Head of caudate nucleus (tissue), 42 donors: ENCODE measurements at regions not wholly inside any gene's neighbourhood (a gene's known extent, or its start where the extent isn't known, plus 50 kb on each side); places are given as distances from the start of the nearest gene placed in this dataset.
"Not testable (repeated sequence)": the region's sequence is repeated elsewhere in the genome, so short reads cannot be mapped to it uniquely, and the experiment has no call there.

Experiments
- DNase-seq, 42 donors: peaks; one replicate each; pipeline versions ENCODE4 v3.0.0 to v3.0.0-alpha.2; 2020 to 2021; ENCODE audit warnings: mixed read lengths in 7 of 42
- intact Hi-C: fragments of 100-400 bp; cut with DNase I; formaldehyde crosslinking; loops from one replicate; pipeline ENCODE4 v1.15.0; 2022

DNA sequence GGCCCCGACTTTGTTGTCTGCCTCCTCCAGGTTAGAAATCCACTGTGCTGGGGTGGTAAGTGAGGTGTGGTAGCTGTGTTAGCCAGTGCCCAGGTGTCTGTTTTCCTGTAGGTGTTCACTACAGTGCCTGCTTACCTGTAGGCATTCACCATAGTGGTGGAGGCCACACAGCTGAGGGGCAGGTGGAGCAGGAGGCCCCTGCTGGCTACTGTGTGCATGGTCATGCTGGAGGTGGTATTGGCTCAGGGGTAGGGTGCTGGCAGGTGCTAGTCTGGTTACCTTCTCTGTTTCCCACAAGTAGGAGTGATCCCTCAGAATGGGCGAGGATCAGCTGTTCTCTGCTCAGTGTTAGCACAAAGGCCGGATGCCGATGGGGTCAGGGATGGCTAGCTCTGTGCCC, 217.3 kb downstream of the SYT10 start:
- no peak for DNase-seq
- intact Hi-C loops, result no loop called here

DNA sequence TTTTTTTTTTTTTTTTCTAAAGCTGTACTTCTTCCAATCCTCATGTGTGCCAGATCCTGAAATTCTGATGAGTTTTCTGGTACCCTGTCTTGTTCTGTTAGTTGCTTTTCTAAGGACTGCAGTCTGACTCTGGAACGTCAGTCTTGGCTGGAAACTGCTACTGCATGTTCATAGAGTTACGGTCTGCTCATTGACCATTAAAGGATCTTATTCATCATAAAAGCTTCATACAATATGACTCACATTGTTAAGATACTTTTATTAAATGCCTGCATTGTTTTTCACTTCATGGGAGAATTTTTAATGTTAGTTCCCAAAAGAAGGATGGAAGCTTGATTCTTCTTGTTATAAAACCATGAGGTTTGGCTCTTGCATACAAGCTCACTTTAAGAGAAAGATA, 233.6 kb downstream of the SYT10 start:
- intact Hi-C loops, result no loop called here
- DNase-seq, result no peak

DNA sequence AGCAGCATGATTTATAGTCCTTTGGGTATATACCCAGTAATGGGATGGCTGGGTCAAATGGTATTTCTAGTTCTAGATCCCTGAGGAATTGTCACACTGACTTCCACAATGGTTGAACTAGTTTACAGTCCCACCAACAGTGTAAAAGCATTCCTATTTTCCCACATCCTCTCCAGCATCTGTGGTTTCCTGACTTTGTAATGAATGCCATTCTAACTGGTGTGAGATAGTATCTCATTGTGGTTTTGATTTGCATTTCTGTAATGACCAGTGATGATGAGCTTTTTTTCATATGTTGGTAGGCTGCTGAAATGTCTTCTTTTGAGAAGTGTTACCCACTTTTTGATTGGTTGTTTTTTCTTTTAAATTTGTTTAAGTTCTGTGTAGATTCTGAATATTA, 245.2 kb downstream of the SYT10 start:
- DNase-seq, intact Hi-C loops: not testable (repeated sequence)

DNA sequence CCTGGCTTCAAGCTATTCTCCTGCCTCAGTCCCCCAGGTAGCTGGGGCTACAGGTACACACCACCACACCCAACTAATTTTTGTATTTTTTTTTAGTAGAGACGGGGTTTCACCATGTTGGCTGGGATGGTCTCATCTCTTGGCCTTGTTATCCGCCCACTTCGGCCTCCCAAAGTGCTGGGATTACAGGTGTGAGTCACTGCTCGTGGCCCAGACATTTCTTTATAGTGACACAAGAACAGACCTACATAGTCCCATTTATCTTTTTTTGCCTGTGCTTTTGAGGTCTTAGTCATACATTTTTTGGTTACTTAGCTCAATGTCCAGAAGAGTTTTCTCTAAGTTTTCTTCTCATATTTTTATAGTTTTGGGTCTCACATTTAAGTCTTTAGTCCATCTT, 247.4 kb downstream of the SYT10 start:
- DNase-seq, result no peak
- intact Hi-C loops, result no loop called here

DNA sequence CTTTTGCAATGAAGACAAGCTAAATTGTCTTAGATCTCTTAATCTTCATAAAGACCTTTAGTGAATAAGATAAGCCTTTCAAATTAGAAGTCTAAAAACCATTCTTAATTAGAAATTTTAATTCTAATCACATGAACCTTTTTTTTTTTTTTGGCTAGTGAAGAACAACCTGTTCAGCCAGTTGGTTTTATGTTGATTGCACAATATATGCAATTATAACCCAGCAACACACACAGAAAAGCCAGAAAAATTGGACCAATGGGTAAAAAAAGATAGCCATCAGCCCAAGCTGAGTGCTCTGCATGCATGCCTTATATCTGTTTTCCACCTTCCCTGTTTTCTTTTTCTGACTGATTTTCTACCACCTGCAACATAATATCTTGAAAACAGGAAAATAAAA, 252.2 kb downstream of the SYT10 start:
- no peak for DNase-seq
- intact Hi-C loops, result no loop called here

DNA sequence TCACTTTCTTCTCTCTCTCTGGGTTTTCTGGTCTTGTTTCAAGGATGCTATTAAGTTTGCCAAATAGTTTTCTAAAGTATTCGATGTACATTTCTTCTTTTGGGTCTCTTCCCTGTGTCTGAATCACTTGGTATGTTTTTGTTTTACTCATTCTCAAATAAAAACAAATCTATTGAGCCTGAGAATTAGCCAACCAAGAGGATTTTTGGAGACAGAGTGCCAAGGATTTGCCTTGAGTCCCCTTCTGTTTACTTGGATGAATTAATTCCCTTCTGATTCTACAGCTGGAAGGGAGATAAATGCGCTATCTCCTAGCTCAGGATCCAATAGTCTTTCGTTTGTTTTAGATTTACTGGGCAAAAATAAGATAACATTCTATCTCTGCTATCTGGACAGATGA, 255.5 kb downstream of the SYT10 start:
- DNase-seq, result no peak
- intact Hi-C loops, result no loop called here

DNA sequence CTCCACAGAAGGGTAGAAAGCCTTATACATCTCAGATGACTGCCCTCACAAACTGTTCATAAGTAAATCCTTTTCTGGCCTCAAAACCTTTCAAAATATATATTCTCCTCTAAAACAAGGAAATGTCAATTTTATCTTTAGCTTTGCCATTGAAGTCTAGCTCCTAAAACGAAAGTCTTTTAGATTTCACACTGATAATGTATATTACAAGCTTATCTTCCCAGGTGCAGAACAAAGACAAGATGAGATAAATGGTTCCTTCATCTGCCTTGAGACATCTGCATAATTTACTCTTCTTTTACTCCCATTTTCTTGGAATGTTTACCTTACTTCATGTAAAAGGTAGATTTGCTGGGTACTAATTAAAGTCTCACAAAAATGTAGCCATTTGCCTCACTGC, 257.1 kb downstream of the SYT10 start:
- intact Hi-C loops, result no loop called here
- DNase-seq, result no peak

DNA sequence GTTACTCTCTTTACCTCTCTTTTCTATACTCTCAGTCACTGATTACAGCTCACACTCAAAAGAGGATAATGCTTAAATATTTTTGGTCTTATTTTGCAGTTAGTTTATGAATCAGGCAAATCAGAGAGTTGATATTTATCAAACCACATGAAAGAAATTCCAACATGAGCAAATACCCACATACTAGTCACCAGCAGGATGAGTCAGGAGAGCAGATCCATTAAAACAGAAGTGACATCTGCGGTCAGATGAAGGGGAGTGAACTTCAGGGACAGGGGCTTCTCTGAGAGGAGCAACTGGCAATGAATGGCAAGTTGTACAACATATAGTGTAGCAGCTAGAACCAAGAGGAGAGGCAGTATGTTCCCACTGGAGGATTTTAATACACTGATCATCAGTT, 258.7 kb downstream of the SYT10 start:
- intact Hi-C loops, result no loop called here

DNA sequence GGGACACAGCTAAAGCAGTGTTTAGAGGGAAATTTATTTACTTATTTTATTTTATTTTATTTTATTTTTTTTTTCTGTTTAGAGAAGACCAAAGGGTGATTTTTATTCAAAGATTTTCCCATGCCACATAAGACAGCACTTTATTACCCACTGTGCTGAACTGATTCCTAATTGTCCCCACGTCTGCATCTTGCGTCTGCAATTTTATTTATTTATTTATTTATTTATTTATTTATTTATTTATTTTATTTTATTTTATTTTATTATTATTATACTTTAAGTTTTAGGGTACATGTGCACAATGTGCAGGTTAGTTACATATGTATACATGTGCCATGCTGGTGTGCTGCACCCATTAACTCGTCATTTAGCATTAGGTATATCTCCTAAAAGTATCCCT, 269.7 kb upstream of the PKP2 start:
- intact Hi-C loops, DNase-seq: not testable (repeated sequence)

More for the DNA sequence above, 258.7 kb downstream of the SYT10 start:
- DNase-seq, result no peak

DNA sequence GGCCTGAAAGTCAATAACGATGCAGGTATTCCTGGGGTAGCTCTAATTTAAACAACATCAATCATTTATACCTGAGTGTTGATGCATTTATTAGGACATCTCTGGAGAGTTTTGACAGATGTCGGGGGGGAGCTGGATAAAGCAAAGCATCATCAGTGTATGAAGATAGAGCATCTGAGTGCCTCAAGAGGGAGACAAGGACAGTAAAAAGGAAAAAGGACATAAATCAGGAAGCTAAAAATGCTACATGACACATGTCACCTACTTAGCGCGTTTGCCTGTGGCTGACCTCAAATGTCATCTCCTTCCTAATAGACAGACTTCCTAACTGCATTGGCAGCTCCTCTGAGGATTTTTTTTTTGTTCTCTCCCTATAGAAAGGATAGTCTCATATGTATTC, 259.5 kb upstream of the PKP2 start:
- DNase-seq, result no peak
- intact Hi-C loops, result no loop called here

DNA sequence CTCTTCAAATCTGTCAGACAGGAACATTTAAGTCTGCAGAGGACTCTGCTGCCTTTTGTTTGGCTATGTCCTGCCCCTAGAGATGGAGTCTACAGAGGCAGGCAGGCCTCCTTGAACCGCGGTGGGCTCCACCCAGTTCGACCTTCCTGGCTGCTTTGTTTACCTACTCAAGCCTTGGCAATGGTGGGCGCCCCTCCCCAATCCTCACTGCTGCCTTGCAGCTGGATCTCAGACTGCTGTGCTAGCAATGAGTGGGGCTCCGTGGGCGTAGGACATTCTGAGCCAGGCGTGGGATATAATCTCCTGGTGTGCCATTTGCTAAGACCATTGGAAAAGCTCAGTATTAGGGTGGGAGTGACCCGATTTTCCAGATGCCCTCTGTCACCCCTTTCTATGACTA, 250.7 kb upstream of the PKP2 start:
- DNase-seq, intact Hi-C loops: not testable (repeated sequence)

DNA sequence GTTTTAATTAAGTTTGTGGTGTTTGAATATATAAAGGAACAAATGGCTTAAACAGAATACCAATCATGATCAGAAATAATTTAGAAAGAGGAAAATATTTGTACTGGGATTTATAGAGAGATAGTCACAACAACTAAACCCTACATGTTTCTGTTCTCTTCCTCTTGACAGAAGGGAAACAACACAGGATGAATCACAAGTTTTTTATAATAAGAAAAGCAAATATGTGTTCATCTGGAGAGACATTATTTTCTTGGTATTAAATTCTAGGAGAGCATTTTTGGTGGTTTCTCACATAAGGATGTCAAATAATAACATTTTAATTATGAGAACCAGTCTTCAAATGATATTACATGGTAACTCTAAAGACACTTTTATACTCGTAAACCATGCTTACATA, 232.9 kb upstream of the PKP2 start:
- intact Hi-C loops, result no loop called here
- no peak for DNase-seq

DNA sequence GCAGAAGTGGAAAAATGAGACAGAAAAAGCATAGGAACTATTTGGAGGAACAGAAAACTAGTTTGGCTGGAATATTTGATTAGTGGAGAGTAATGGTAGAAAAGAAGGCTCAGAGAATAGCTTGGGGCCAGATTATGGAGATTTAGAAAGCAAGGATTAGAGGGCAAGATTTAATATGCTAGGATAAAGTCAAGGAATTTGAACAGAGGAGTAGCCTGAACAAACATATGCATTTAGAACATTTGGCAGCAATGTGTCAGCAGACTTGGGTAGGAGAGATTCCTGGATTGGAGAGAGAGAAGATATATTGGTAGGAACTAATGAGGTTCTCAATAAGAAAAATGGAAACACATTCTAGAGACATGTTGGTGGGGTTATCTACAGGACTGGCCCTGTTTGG, 229.2 kb upstream of the PKP2 start:
- DNase-seq, result no peak
- intact Hi-C loops, result no loop called here

DNA sequence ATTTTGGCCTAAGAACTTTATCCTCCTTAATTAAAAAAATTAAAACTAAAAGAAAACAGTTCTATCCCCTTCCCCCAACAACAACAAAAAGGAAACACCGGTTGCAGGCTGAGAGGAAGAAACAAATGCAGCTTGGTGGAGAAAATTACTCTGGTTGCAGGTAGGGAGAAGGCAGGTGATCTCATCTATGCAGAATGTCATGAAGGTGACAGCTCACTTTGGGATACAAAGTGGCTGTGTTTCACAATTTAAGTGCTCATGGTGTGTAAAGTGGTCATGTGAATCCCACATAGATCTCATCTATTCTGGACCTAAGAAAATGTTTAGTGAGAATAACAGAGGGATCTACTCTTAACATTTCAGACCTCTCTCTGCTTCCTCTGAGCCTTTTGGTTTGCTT, 219.7 kb upstream of the PKP2 start:
- DNase-seq, result no peak
- intact Hi-C loops, result no loop called here

DNA sequence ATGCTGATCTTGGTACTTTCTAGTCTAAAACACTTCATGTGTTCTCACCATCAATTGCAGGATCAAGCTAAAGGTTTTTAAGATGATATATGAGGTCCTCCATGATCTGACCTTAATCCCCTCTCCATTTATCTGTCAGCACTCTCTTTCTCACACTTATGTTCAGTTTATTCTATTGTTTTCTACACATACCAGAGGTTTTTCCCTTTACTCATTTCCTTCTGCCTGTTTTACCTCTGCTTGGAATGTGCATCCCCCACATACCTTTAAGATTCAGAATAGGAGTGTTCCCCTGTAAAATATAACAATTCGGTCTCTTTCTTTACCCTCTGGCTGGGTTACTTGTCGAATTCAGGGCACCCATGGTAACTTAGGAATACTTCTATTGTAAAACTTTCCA, 219.1 kb upstream of the PKP2 start:
- intact Hi-C loops, result no loop called here

DNA sequence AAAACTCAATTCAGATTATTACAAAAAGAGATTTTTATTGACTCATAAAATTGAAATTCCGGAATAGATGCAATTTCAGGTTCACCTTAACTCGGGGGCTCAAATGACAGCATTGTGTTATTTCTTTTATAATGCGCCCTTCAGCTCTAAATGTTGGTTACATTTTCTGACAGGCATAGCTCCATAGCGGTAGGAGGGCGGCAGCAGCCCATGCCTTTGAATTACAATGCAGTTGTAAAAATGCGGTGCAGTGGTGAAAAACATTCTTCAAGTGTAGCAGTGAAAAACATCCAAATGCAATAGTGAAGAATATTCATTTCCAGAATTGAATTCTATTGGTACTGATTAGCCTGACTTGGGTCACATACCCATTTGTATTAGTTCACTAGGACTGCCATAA, 215.3 kb upstream of the PKP2 start:
- DNase-seq, result no peak
- intact Hi-C loops, result no loop called here

More for the DNA sequence above, 219.1 kb upstream of the PKP2 start:
- no peak for DNase-seq

DNA sequence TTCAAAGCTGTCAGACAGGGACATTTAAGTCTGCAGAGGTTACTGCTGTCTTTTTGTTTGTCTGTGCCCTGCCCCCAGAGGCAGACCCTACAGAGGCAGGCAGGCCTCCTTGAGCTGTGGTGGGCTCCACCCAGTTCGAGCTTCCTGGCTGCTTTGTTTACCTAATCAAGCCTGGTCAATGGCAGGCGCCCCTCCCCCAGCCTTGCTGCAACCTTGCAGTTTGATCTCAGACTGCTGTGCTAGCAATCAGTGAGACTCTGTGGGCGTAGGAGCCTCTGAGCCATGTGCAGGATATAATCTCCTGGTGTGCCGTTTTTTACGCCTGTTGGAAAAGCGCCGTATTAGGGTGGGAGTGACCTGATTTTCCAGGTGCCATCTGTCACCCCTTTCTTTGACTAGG, 211.2 kb upstream of the PKP2 start:
- intact Hi-C loops, DNase-seq: not testable (repeated sequence)

DNA sequence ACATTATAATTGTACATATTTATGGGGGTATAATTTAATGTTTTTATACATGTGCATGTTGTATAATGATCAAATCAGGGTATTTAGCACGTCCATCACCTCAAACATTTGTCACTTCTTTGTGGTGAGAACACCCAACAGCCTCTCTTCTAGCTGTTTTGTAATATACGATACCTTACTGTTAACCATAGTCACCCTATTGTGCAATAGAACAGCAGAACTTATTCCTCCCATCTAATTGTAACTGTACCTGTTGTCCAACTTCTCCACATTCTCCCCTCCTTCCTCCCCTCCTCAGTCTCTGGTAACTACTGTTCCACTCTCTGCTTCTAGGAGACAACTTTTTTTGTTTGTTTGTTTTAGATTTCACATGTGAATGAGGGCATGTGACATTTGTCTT, 197.0 kb upstream of the PKP2 start:
- intact Hi-C loops, result no loop called here
- no peak for DNase-seq

DNA sequence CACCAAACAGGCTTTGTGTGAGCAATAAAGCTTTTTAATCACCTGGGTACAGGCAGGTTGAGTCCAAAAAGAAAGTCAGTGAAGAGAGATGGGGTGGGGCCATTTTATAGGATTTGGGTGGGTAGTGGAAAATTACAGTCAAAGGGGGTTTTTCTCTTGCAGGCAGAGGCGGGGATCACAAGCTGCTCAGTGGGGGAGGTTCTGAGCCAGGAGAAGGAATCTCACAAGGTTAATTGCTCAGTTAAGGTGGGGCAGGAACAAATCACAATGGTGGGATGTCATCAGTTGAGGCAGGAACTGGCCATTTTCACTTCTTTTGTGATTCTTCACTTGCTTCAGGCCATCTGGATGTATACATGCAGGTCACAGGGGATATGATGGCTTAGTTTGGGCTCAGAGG, 191.3 kb upstream of the PKP2 start:
- intact Hi-C loops, DNase-seq: not testable (repeated sequence)

DNA sequence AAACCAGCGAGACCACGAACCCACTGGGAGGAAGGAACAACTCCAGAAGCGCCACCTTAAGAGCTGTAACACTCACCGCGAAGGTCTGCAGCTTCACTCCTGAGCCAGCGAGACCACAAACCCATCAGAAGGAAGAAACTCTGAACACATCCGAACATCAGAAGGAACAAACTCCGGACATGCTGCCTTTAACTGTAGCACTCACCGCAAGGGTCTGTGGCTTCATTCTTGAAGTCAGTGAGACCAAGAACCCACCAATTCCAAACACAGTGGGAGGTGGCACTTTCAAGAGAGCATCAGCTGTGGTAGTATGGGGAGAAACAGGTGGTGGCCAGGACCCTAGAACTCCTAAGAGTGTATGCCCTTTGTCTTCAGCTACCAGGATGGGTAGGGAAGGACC, 179.8 kb upstream of the PKP2 start:
- intact Hi-C loops, result not testable (repeated sequence)

DNA sequence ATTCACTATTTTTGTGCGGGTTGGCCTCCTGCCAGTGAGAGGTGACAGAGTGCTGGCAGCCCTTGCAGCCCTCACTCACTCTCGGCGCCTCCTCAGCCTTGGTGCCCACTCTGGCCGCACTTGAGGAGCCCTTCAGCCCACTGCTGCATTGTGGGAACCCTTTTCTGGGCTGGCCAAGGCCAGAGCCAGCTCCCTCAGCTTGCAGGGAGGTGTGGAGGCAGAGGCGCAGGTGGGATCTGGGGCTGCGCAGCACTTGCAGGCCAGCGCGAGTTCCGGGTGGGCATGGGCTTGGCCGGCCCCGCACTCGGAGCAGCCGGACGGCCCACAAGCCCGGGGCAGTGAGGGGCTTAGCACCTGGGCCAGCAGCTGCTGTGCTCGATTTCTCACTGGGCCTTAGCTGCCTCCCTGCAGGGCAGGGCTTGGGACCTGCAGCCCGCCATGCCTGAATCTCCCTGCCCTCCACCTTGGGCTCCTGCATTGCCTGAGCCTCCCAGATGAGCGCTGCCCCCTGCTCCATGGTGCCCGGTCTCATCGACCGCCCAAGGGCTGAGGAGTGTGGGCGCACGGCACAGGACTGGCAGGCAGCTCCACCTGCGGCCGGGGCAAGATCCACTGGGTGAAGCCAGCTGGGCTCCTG, 178.7 kb upstream of the PKP2 start:
- DNase-seq, intact Hi-C loops: not testable (repeated sequence)

More for the DNA sequence above, 179.8 kb upstream of the PKP2 start:
- not testable (repeated sequence) for DNase-seq

DNA sequence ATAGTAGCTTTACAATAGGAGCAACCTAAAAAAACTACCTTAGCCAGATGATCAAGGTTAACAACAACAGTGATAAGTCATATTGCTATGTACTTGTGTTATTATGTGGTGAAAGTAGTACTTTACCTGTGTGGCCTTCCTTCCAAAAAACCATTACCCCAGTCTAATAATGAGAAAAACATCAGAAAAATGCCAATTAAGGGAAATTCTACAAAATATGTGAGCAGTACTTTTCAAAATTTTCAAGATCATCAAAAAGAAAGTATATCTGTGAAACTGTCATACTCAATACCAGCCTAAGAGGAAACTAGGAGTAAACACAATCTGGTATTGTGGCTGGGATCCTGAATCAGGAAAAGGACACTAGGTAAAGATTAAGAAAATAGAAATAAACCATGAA, 165.3 kb upstream of the PKP2 start:
- DNase-seq, result no peak
- intact Hi-C loops, result no loop called here
